Fibroblast of mammary gland (primary cell): ENCODE measurements at regions not wholly inside any gene's neighbourhood (a gene's known extent, or its start where the extent isn't known, plus 50 kb on each side); places are given as distances from the start of the nearest gene placed in this dataset.

Experiments used
- DNase-seq: peaks from one replicate; pipeline ENCODE4 v3.0.0-alpha.2; 2010; ENCODE audit warnings: low read depth
- H3K4me3 ChIP-seq: 2 replicates; pipeline ENCODE4 v1.5.1; 2011; ENCODE audit warnings: low read depth, mild to moderate bottlenecking, low read length, moderate library complexity; ENCODE audit not compliant: control insufficient read depth
- CTCF ChIP-seq: conservative IDR thresholded peaks from 2 replicates; pipeline ENCODE4 v1.5.1; 2011; ENCODE audit warnings: low read depth, low read length, inconsistent platforms; ENCODE audit not compliant: control insufficient read depth, insufficient read depth

DNA sequence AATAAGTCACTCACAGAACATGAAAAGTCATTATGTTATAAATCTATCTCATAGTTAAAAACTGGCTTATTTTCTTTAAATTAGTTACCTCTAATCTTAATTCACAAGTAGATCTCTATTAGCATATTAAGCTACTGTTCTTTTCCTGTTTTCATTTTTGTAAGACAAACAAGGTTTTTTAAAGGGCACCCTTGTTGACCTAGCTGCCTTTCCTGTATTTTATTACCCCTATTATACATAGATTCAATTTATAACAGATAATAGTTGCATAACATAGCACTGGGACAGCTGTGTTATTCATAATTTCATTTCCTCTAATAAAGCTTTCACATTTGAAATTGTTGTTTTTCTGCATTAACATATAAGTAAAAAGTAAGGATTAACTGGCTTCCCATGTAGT is 1500.7 kb upstream of the FLRT2 start:
- no peak for DNase-seq
- TF ChIP-seq CTCF: no peak
- no peak overlapping the region for H3K4me3 ChIP-seq

- no peak for TF ChIP-seq CTCF
- H3K4me3 ChIP-seq: no peak overlapping the region
- no peak for DNase-seq
Measured at GRCh38 chr14:84029720-84030119, 1500.2 kb upstream of the FLRT2 start.

DNA sequence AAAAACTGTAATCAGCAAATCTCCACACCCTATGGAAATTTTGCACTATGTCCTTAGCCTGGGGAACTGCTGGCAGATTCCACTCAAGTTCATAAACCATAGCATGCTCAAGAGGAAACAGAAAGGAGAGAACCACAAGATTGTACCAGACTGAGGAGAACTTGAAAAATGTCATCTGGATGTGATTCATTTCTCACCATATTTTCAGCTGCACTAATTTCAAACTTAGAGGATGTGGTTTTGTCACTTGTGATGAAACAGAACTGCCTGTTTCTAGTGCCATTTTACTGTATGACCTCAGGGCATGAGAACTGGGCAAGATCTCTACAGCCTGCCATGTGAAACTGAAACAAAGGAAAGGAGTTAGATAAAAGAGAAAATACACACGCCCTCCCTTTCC is 1493.1 kb upstream of the FLRT2 start:
- no peak for TF ChIP-seq CTCF
- peak; percentile 47 for DNase-seq
- H3K4me3 ChIP-seq: no peak overlapping the region

DNA sequence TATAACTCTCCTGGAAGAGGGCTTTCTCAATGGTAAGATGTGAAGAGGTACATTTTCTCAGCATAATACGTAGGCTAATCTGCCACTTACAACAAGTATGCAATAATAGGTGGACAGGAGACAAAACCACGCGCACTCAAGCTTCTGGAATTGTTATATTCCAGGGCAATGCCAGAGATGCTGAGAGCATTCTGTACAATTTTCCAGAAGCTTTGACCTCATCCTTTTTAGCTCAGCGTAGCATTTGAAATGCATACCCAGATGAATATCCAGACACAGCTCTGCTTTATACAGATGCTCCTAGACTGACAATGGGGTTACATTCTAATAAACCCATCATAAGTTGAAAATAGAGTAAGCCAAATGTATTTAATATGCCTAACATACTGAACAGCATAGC is 1492.4 kb upstream of the FLRT2 start:
- DNase-seq: no peak
- H3K4me3 ChIP-seq: no peak overlapping the region
- TF ChIP-seq CTCF: no peak

- no peak for TF ChIP-seq CTCF
- DNase-seq: no peak
- H3K4me3 ChIP-seq: no peak overlapping the region
Measured at GRCh38 chr14:84040101-84040500, 1489.8 kb upstream of the FLRT2 start.

- no peak for DNase-seq
- H3K4me3 ChIP-seq: no peak overlapping the region
- no peak for TF ChIP-seq CTCF
Measured at GRCh38 chr14:84041421-84041820, 1488.5 kb upstream of the FLRT2 start.

GRCh38 chr14:84042992-84043391 is 1487.0 kb upstream of the FLRT2 start:
- no peak for DNase-seq
- H3K4me3 ChIP-seq: no peak overlapping the region
- TF ChIP-seq CTCF: no peak
